Activated CD8-positive, alpha-beta memory T cell treated with anti-CD3 and anti-CD28 coated beads, Interleukin-2, amount 50 U/mL, for 48 hours (primary cell): ENCODE measurements at regions not wholly inside any gene's neighbourhood (a gene's known extent, or its start where the extent isn't known, plus 50 kb on each side); places are given as distances from the start of the nearest gene placed in this dataset.

Source experiments
- DNase-seq: peaks from one replicate; pipeline ENCODE4 v3.0.0-alpha.2; 2020

- DNase-seq = no peak
Observed at GRCh38 chr10:78374331-78375028, 340.8 kb downstream of the RPS24 start.

- DNase-seq = no peak
Observed at GRCh38 chr10:78375854-78376785, 342.5 kb downstream of the RPS24 start.

GRCh38 chr10:78377356-78377755 is 343.7 kb downstream of the RPS24 start:
- DNase-seq = no peak

GRCh38 chr10:78378192-78378591 is 344.5 kb downstream of the RPS24 start:
- DNase-seq = no peak

GRCh38 chr10:78381107-78381506 is 347.4 kb downstream of the RPS24 start:
- DNase-seq = no peak

- DNase-seq = no peak
Observed at GRCh38 chr10:78382047-78382446, 348.4 kb downstream of the RPS24 start.

- no peak for DNase-seq
Observed at GRCh38 chr10:78382772-78383171, 349.1 kb downstream of the RPS24 start.

- no peak for DNase-seq
Observed at GRCh38 chr10:78383378-78384048, 349.9 kb downstream of the RPS24 start.

GRCh38 chr10:78384049-78384431 is 350.4 kb downstream of the RPS24 start:
- DNase-seq = no peak

- no peak for DNase-seq
Observed at GRCh38 chr10:78385599-78385998, 351.9 kb downstream of the RPS24 start.

GRCh38 chr10:78386509-78386908 is 352.8 kb downstream of the RPS24 start:
- DNase-seq = no peak

- no peak for DNase-seq
Observed at GRCh38 chr10:78388331-78389050, 354.8 kb downstream of the RPS24 start.

- DNase-seq = no peak
Observed at GRCh38 chr10:78389419-78389818, 355.8 kb downstream of the RPS24 start.

- no peak for DNase-seq
Observed at GRCh38 chr10:78390051-78390450, 356.4 kb downstream of the RPS24 start.

GRCh38 chr10:78390817-78391216 is 357.2 kb downstream of the RPS24 start:
- DNase-seq = no peak

GRCh38 chr10:78391585-78391984 is 357.9 kb downstream of the RPS24 start:
- no peak for DNase-seq

GRCh38 chr10:78392197-78392596 is 358.5 kb downstream of the RPS24 start:
- DNase-seq = no peak

GRCh38 chr10:78393094-78393493 is 359.4 kb downstream of the RPS24 start:
- no peak for DNase-seq

- DNase-seq = no peak
Observed at GRCh38 chr10:78394047-78394446, 360.4 kb downstream of the RPS24 start.

GRCh38 chr10:78395162-78395561 is 361.5 kb downstream of the RPS24 start:
- DNase-seq = no peak

- DNase-seq = no peak
Observed at GRCh38 chr10:78396754-78397153, 363.1 kb downstream of the RPS24 start.

GRCh38 chr10:78397786-78398185 is 364.1 kb downstream of the RPS24 start:
- DNase-seq = no peak

- no peak for DNase-seq
Observed at GRCh38 chr10:78398382-78398781, 364.7 kb downstream of the RPS24 start.
